PFSK-1 (cell line): ENCODE measurements at regions not wholly inside any gene's neighbourhood (a gene's known extent, or its start where the extent isn't known, plus 50 kb on each side); places are given as distances from the start of the nearest gene placed in this dataset.

ENCODE experiments used
- FOXP2 ChIP-seq: optimal IDR thresholded peaks from 2 replicates; pipeline ENCODE3; 2011; ENCODE audit warnings: borderline replicate concordance, control low read depth, inconsistent platforms; ENCODE audit not compliant: insufficient read depth; ENCODE audit errors: extremely low read length, extremely low read depth
- POLR2AphosphoS5 ChIP-seq: IDR thresholded peaks from 2 replicates; pipeline ENCODE4 v1.6.1; 2012; ENCODE audit warnings: low read depth, mild to moderate bottlenecking, control low read depth, low read length, moderate library complexity
- SIN3A ChIP-seq: IDR thresholded peaks from 2 replicates; pipeline ENCODE4 v1.6.1; 2012; ENCODE audit warnings: mild to moderate bottlenecking, low read length, moderate library complexity, borderline replicate concordance; ENCODE audit not compliant: insufficient read depth
- TAF1 ChIP-seq: IDR thresholded peaks from 2 replicates; pipeline ENCODE4 v1.6.1; 2012; ENCODE audit warnings: low read length, control low read depth, borderline replicate concordance; ENCODE audit not compliant: insufficient read depth
- TF ChIP-seq, protein P1 (sequence below), 2 experiments: IDR thresholded peaks; 2 replicates each; pipeline versions ENCODE4 v1.6.1 to v1.8.0; 2011 to 2012; ENCODE audit warnings: low read depth in 2 of 2, low read length in 2 of 2, control low read depth in 1 of 2, inconsistent platforms in 1 of 2, mild to moderate bottlenecking in 1 of 2, moderate library complexity in 1 of 2; ENCODE audit not compliant: insufficient read depth in 1 of 2

DNA sequence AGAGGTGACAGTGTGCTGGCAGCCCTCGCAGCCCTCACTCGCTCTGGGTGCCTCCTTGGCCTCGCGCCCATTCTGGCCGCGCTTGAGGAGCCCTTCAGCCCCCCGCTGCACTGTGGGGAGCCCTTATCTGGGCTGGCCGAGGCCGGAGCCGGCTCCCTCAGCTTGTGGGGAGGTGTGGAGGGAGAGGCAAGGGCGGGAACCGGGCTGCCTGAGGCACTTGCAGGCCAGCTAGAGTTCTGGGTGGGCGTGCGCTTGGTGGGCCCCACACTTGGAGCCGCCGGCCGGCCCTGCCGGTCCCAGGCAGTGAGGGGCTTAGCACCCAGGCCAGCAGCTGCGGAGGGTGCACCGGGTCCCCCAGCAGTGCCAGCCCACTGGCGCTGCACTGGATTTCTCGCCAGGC, 1480.9 kb upstream of the SLC39A10 start:
- TF ChIP-seq TAF1 (no peak), SIN3A (no peak), POLR2AphosphoS5 (no peak)

DNA sequence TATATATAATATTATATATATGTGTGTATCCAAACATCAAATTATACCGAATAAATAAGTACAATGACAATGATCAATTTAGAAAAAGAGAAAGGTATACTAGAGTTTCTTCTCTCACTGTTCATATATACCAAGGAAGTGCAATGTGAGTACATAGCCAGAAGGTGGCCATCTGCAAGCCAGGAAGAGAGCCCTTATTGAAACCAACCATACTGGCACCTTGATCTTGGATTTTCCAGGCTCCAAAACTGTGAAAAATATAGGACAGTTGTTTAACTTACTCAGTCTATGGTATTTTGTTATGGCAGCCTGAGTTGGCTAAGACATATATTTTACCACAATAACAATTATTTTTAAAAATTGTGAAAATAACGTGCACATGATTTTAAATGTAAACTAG, 1490.2 kb upstream of the SLC39A10 start:
- no peak for TF ChIP-seq SIN3A
- no peak for TF ChIP-seq POLR2AphosphoS5
- no peak for TF ChIP-seq FOXP2
- TF ChIP-seq TAF1: no peak
- TF ChIP-seq, protein P1, sequence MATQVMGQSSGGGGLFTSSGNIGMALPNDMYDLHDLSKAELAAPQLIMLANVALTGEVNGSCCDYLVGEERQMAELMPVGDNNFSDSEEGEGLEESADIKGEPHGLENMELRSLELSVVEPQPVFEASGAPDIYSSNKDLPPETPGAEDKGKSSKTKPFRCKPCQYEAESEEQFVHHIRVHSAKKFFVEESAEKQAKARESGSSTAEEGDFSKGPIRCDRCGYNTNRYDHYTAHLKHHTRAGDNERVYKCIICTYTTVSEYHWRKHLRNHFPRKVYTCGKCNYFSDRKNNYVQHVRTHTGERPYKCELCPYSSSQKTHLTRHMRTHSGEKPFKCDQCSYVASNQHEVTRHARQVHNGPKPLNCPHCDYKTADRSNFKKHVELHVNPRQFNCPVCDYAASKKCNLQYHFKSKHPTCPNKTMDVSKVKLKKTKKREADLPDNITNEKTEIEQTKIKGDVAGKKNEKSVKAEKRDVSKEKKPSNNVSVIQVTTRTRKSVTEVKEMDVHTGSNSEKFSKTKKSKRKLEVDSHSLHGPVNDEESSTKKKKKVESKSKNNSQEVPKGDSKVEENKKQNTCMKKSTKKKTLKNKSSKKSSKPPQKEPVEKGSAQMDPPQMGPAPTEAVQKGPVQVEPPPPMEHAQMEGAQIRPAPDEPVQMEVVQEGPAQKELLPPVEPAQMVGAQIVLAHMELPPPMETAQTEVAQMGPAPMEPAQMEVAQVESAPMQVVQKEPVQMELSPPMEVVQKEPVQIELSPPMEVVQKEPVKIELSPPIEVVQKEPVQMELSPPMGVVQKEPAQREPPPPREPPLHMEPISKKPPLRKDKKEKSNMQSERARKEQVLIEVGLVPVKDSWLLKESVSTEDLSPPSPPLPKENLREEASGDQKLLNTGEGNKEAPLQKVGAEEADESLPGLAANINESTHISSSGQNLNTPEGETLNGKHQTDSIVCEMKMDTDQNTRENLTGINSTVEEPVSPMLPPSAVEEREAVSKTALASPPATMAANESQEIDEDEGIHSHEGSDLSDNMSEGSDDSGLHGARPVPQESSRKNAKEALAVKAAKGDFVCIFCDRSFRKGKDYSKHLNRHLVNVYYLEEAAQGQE (IDR thresholded peaks at IDR 0.05; ENCODE audit: insufficient read depth in 1 of 2, low read depth in 2 of 2, low read length in 2 of 2): no peak

DNA sequence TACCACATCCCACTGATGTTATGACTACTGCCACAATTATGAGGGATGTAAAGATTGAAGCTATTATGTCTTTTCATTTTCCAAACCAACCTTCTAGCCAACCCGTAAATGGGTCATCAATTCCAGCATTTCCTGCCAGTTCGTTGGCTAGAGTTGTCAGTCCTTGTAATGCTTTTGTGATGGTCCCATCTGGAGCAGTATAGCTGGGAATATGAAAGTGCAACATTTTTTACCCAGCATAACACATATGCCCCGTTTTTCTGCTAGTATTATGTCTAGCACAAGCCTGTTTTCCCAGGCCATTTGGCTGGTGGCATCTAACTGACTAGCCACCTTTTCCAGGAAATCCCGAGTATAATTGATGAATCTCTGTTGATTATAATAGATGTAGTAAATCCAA, 1501.6 kb upstream of the SLC39A10 start:
- TF ChIP-seq FOXP2 (no peak), SIN3A (no peak), POLR2AphosphoS5 (no peak), TAF1 (no peak)
- TF ChIP-seq, protein P1 (IDR thresholded peaks at IDR 0.05; ENCODE audit: insufficient read depth in 1 of 2, low read depth in 2 of 2, low read length in 2 of 2): no peak

DNA sequence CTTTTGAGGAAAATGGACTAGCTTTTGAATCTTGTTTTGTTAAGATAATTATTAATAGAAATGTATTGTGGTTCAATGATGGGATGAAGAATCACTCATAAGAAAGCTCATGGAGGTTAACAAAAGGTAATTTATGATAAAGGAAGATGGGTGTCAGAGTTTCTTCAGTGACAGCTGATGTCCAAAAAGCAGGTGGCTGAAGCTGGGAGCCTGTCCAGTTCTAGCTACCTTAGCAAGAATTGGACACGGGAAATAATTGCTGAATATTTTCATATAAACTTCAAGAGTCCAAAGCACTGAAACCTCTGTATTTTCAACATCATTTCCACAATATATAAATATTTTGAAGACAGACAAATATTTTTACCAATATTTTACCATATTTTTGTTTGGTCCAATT, 1505.8 kb upstream of the SLC39A10 start:
- TF ChIP-seq, protein P1 (IDR thresholded peaks at IDR 0.05; ENCODE audit: insufficient read depth in 1 of 2, low read depth in 2 of 2, low read length in 2 of 2): no peak
- no peak for TF ChIP-seq FOXP2

DNA sequence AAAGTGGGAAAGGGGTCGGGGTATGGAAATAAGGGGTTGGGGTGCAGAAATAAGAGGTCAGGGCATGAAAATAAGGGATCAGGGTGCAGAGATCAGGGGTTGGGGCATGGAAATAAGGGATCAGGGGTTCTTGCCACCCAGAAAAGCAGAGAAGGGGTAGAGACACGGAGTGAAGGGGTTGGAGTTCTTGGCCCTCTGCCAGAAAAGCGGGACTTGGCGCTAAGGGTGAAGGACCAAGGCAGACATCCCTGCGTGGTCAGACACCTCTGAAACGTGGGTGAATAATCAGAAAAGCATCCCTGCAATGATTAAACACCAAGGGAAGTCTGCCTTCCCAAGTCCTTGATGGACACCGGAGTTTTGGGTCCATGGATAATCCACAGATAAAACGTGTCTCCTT, 1521.6 kb upstream of the SLC39A10 start:
- TF ChIP-seq POLR2AphosphoS5: no peak
- TF ChIP-seq FOXP2: no peak
- TF ChIP-seq TAF1: no peak
- TF ChIP-seq, protein P1 (IDR thresholded peaks at IDR 0.05; ENCODE audit: insufficient read depth in 1 of 2, low read depth in 2 of 2, low read length in 2 of 2): no peak
- TF ChIP-seq SIN3A: no peak

DNA sequence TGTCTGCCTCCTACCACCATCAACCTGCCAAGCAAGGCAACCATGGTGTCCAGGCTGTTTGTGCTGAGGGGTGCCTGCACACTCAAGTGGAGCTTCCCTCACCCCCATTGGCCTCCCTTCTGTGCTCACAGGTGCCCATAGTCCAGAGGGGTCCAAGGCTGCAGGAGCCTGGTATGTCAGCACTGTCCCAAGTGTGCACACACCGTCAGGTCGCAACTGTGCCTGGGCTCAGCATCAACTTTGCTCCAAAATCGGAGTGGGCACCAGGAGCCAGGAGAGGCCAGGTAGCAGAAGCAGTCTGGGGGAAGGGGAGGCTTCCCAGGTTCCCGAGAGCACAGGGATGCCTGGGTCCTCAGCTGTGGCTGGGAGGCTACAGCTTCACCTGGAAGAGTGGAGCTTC, 1528.2 kb upstream of the SLC39A10 start:
- TF ChIP-seq, protein P1 (IDR thresholded peaks at IDR 0.05; ENCODE audit: insufficient read depth in 1 of 2, low read depth in 2 of 2, low read length in 2 of 2): no peak
- TF ChIP-seq FOXP2 (no peak), TAF1 (no peak), POLR2AphosphoS5 (no peak), SIN3A (no peak)
